ENCODE measurements at regions not wholly inside any gene's neighbourhood (a gene's known extent, or its start where the extent isn't known, plus 50 kb on each side); places are given as distances from the start of the nearest gene placed in this dataset.

DNA sequence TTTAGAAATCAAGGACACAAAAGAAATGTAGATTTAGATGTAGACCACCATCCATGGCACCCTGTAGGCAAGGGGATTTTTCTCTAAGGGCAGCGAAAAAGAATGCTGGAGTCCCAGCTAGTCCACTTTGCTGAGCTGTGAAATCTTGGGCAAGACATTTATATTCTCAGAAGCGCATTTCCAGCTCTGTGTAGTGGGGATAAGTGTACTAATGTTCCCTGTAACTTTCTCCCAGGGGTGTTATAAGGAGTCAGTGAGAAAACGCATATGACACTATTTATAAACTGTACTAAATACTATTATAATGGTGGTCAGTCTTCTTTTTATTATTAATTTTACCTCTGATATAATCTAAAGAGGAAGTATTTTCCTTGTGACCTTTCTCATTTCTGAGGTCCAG, 133.4 kb upstream of the FRMD6 start:
- no peak for DNase-seq

DNA sequence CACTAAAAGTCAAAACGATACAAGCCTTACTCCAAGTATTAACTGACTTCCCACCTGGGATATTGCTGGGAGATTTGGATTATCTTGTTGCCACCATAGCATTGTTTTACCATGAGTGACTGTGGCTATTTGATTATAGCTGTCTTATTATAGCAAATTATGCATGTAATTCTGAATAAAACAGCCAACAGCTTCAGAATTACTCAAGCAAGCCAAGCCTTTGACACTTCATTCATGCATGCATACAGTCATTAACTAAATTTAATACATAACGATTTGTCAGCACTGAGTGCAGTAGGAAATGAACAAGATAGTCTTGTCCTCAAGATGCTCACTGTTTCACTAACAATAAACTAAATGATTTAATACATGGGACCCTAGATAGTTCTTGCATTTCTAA, 133.0 kb upstream of the FRMD6 start:
- no peak for DNase-seq

GRCh38 chr14:51520087-51520486, 131.6 kb upstream of the FRMD6 start:
- DNase-seq, result no peak

DNA sequence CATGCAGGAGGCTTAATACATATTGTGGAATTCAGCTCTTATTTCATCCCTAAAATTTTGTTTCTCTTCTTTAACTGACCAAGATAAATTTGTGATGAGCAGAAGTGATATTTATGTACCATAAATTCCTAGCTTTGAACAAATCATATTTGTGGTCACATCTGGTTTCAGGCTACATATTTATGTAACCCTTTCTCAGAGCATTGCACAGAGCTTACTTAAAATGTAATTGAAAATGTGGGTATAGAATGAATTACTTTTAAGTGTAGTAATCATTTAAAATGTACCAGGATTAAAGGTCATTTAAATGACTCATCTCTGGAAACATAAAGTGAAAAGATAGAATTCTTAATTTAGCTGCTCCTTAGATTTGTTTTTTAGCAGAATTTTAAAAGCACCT, 129.9 kb upstream of the FRMD6 start:
- no peak for DNase-seq

- DNase-seq, result no peak
These were observed 128.5 kb upstream of the FRMD6 start for GRCh38 chr14:51523243-51523642.

DNA sequence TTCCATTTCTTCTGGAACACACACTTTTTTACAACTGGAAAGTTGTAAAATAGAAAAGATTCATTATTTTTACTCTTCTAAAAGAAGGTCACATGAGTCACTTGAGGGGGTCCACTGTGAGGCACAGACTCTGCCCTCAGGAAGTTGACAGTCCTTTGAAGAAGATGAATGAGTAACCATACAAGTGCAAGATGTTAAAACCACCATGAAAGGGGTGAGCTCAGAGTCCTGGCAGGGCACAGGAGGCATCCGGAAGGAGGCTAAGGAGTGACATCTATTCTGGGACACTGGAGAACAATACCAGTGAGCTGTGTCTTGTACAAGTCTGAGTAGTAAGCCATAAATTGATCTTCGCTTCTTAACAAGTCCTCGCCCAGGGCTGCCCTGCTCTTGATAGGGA, 126.0 kb upstream of the FRMD6 start:
- DNase-seq, result no peak

- no peak for DNase-seq
These were observed 124.6 kb upstream of the FRMD6 start for GRCh38 chr14:51527073-51527472.

- no peak for DNase-seq
These were observed 122.0 kb upstream of the FRMD6 start for GRCh38 chr14:51529736-51530135.

DNA sequence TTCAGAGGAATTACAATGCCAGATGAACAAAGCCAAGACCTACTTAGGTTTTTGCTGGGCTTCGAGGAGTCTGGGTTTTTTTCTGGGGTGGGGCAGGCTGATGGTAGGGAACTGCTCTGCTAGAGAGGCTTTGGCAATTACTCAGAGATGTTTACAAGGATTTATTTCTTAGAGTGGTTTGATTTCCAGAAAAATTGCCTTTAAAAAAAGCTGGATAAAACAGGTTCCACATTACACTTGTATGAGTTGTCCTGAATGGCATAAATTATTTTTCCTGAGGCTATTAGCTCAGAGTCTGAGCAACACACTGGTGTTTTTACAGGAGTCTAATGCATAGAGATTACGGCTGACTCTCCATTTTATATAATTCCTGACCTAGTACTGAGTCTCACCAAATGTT, 118.5 kb upstream of the FRMD6 start:
- no peak for DNase-seq

DNA sequence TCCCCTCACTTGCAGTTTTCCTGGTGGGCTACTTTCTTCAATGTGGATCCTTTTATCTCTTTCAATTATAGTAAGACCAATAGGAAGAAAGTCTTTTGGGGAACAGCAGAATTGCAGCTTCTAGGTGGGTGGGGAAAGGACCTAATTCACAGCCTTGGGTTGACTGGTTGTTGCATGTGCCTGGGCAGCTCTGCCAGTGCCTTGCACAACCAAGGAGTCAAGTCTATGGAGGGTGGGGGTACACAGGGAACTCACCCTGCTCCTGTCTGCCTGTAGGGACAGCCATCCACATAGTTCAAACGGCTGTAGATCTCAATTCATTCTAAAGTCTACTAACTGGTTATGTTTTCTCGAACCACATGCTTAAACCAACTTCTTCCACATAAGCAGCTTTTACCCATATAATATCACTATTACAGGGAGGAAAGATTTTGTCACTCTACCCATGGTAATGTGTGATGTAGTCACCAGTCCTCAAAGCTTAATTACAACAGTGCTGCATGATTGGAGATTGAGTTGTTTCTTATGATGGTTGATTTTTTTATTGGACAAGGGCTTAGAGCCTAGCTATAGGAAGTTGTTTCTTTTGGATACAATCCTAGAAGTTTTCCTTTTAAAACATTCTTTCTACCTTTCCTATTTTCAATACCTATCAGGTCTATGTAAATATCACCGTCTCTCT, 117.7 kb upstream of the FRMD6 start:
- DNase-seq, result no peak

GRCh38 chr14:51534610-51535011, 117.1 kb upstream of the FRMD6 start:
- DNase-seq, result no peak

DNA sequence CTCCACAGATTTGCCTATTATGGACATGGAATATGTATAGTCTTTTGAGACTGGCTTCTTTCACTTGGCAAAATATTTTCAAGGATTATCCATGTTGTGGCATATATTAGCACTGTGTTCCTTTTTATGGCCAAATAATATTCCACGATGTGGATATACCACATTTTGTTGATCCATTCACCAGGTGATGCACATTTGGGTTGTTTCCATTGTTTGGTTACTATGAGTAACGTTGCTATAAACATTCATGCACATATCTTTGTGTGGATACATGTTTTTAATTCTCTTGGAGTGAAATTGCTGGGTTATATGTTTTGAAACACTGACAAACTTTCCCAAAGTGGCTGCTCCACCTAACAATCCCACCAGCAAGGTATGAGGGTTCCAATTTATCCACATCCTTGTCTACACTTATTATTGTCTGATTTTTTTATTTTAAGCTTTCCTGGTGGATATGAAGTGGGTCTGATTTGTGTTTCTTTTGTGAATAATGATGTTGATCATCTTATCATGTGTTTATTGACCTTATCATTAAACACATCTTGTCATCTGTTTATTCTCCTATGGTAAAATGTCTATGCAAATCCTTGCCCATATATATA, 116.2 kb upstream of the FRMD6 start:
- no peak for DNase-seq

GRCh38 chr14:51538973-51539372, 112.7 kb upstream of the FRMD6 start:
- DNase-seq, result no peak

DNA sequence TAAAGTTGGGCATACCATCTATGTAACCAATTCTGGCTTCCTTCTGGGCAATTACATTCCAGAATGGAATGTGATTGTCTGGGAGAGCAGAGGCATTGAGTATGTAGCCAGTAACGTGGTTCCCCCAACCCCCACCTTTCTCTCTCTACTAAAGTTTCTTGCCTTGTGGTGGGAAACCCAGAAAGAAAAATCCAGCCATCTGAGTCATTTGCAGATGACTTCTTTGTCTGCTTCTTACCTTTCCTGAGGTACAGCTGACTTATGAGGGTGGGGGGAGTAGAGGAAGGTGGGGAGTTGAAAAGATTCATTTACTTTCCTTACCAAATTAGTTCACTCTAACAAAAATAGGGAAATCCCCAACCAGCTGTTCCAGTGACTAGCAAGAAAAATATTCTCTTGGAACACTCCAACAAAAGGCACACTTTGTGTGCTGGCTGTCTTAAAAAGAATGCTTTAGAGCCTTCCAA, 112.1 kb upstream of the FRMD6 start:
- no peak for DNase-seq

- DNase-seq, result no peak
These were observed 111.3 kb upstream of the FRMD6 start for GRCh38 chr14:51540364-51540763.

DNA sequence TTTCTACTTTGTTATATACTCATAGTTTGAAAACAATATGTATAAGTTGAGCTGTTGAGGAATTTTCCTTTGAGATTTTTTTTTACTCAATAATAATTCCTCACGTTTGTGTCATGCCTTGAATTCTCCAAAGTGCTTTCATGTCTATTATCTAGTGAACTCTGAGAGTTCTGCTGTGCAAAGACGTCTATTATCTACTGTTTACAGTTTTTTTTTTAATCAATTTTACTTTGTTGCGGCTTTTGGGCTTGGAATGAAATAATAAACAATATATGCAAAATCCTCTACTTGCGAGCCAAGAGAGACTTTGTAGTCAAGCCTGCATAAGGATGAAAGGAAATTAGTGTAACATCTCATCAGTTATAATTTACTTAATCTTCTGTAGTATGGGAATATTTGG, 107.2 kb upstream of the FRMD6 start:
- DNase-seq, result no peak

GRCh38 chr14:51544901-51545300, 106.8 kb upstream of the FRMD6 start:
- no peak for DNase-seq

GRCh38 chr14:51545396-51545795, 106.3 kb upstream of the FRMD6 start:
- DNase-seq, result no peak

- no peak for DNase-seq
These were observed 105.6 kb upstream of the FRMD6 start for GRCh38 chr14:51546099-51546498.

- no peak for DNase-seq
These were observed 105.0 kb upstream of the FRMD6 start for GRCh38 chr14:51546603-51547258.

GRCh38 chr14:51547260-51547659, 104.5 kb upstream of the FRMD6 start:
- no peak for DNase-seq

DNA sequence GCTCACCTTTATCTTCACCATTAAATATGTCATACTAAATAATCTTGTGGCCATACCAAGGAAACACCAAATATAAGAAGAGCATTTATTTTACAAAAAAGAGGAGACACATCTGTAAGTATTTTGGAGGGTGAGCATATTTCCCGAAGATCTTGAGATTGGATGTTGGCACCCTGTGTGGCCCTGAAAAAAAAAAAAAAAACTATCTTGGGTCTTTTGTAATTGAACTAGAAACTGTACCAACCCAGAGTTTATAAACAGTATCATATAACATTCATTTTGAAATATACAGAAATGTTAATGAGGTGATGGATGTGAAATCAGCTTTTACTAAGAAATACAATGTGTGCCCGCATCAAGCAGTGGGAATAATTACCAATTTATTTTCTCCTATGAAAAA, 104.0 kb upstream of the FRMD6 start:
- no peak for DNase-seq

- DNase-seq, result no peak
These were observed 103.5 kb upstream of the FRMD6 start for GRCh38 chr14:51548187-51548586.

DNA sequence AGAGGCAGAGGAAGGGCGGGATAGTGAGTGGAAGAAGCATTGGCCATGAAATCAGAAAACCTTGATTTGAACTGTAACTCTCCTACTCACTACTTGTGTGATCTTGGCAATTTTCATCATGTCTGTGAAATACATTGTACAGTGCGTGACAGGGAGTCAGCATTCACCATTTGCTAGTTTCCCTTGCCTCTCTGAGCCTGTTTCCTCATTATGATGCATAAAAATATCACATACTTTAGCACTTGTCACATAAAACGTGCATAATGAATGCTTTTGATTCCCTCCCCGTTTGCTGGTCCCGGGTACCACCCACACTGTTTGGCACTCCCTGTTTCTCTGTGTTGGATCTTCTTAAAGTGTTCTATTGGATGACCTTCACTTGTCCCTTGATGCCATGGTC, 101.1 kb upstream of the FRMD6 start:
- DNase-seq, result no peak

- DNase-seq, result no peak
These were observed 99.4 kb upstream of the FRMD6 start for GRCh38 chr14:51552275-51552674.

All from NCI-H1930 (cell line).